GM12878 (cell line): ENCODE measurements at regions not wholly inside any gene's neighbourhood (a gene's known extent, or its start where the extent isn't known, plus 50 kb on each side); places are given as distances from the start of the nearest gene placed in this dataset.
"Not testable (repeated sequence)": the region's sequence is repeated elsewhere in the genome, so short reads cannot be mapped to it uniquely, and the experiment has no call there.

Source experiments
- ATAC-seq: fragments of 200-7000 bp; cut with Tn5 transposase; 3 replicates; pipeline ENCODE4 v1.9.1; 2020; ENCODE audit warnings: mild to moderate bottlenecking, moderate library complexity
- BruUV-seq: library from RNA; stranded (reverse); fragments of 400-500 nt; replicated peaks from 2 replicates; lab custom pipeline; 2021; lab: Mats Ljungman, UMichigan
- CTCF ChIA-PET: fragments of 300-600 bp; sonication (Branson Sonifier 250); formaldehyde crosslinking; extraction: SDS; loops from one replicate; lab custom pipeline; 2021; ENCODE audit warnings: inconsistent platforms; lab: Yijun Ruan, JAX
- POLR2A ChIA-PET: fragments of 350-600 bp; formaldehyde crosslinking; extraction: SDS; loops from one replicate; lab custom pipeline; 2021; ENCODE audit warnings: inconsistent platforms; lab: Charles Lee
- RAD21 ChIA-PET: fragments of 300-600 bp; sonication (Branson Sonifier 250); formaldehyde crosslinking; loops from one replicate; lab custom pipeline; 2023; ENCODE audit warnings: antibody characterized with exemption; ENCODE audit not compliant: unreplicated experiment; lab: Charles Lee
- SMC1A ChIA-PET: fragments of 300-600 bp; sonication (Branson Sonifier 250); formaldehyde crosslinking; loops from one replicate; lab custom pipeline; 2023; ENCODE audit not compliant: unreplicated experiment, uncharacterized antibody; lab: Charles Lee
- DNase-seq: peaks from one replicate; pipeline ENCODE4 v3.0.0-alpha.2; 2011; ENCODE audit warnings: low read depth, low spot score
- FAIRE-seq: peaks from 3 replicates; lab custom pipeline; 2011; peaks lifted over from hg19 to GRCh38; lab: Jason Lieb, UNC
- H2AFZ ChIP-seq: 2 replicates; pipeline ENCODE4 v1.6.0; 2011; ENCODE audit warnings: low read depth, low read length, control low read depth; ENCODE audit not compliant: control insufficient read depth
- H3K27ac ChIP-seq: 2 replicates; pipeline ENCODE4 v1.5.1; 2011; ENCODE audit warnings: control low read depth; ENCODE audit not compliant: control insufficient read depth, insufficient read depth
- H3K27me3 ChIP-seq, 2 experiments: replicated peaks in 1 of 2; 2 replicates each; pipeline versions ENCODE4 v1.6.0 to v1.6.1; 2011; ENCODE audit warnings: low read length in 1 of 2; ENCODE audit not compliant: control insufficient read depth in 2 of 2, insufficient read depth in 2 of 2
- H3K36me3 ChIP-seq, 2 experiments: 2 replicates each; pipeline ENCODE4 v1.5.1; 2011; ENCODE audit warnings: low read length in 1 of 2; ENCODE audit not compliant: control insufficient read depth in 2 of 2, insufficient read depth in 2 of 2
- H3K4me1 ChIP-seq: 2 replicates; pipeline ENCODE4 v1.6.1; 2011; ENCODE audit warnings: mild to moderate bottlenecking, low read length, moderate library complexity, mixed read lengths; ENCODE audit not compliant: control insufficient read depth, insufficient read depth
- H3K4me2 ChIP-seq: 2 replicates; pipeline ENCODE4 v1.6.0; 2011; ENCODE audit warnings: control low read depth; ENCODE audit not compliant: control insufficient read depth, insufficient read depth
- H3K4me3 ChIP-seq: fragments of 200-600 bp; sonication (generic); 2 replicates; pipeline ENCODE4 v1.5.1; 2016
- H3K79me2 ChIP-seq: 2 replicates; pipeline ENCODE4 v1.6.0; 2011; ENCODE audit warnings: low read length; ENCODE audit not compliant: control insufficient read depth, insufficient read depth
- H3K9ac ChIP-seq: 2 replicates; pipeline ENCODE4 v1.8.0; 2011; ENCODE audit warnings: low read length, control low read depth, mixed read lengths; ENCODE audit not compliant: control insufficient read depth, insufficient read depth
- H3K9me3 ChIP-seq: replicated peaks from 3 replicates; pipeline ENCODE4 v1.5.1; 2011; ENCODE audit warnings: mild to moderate bottlenecking, low read length; ENCODE audit not compliant: control insufficient read depth, insufficient read depth
- H4K20me1 ChIP-seq: 2 replicates; pipeline ENCODE4 v1.6.0; 2011; ENCODE audit not compliant: control insufficient read depth, insufficient read depth
- IKZF2 ChIP-seq, 2 experiments: fragments of 450-650 bp; IDR thresholded peaks; 2 replicates each; pipeline ENCODE4 v1.6.1; 2017; ENCODE audit warnings: mild to moderate bottlenecking in 2 of 2, moderate library complexity in 2 of 2
- NFIC ChIP-seq: IDR thresholded peaks from 2 replicates; pipeline ENCODE4 v1.6.1; 2012; ENCODE audit warnings: low read depth, mild to moderate bottlenecking, inconsistent platforms, low read length, moderate library complexity
- REST ChIP-seq: IDR thresholded peaks from 2 replicates; pipeline ENCODE4 v1.6.1; 2012; ENCODE audit warnings: mild to moderate bottlenecking, low read depth, low read length
- YY1 ChIP-seq: IDR thresholded peaks from 2 replicates; pipeline ENCODE4 v1.6.1; 2011; ENCODE audit warnings: low read depth, mild to moderate bottlenecking, low read length
- ZNF274 ChIP-seq: IDR thresholded peaks from one replicate; pipeline ENCODE4 v1.8.0; 2011; ENCODE audit not compliant: insufficient read length, insufficient read depth
- WGBS: methylation state at CpG from one replicate; pipeline ENCODE4 v1.1.6; 2016; ENCODE audit warnings: low lambda C conversion rate; ENCODE audit not compliant: insufficient replicate concordance, insufficient coverage; ENCODE audit errors: missing lambda C conversion rate; 5-methylcytosine and 5-hydroxymethylcytosine counted together
- in situ Hi-C: fragments of 300-500 bp; cut with MboI; formaldehyde crosslinking; loops from 9 replicates; pipeline ENCODE4 v1.14.3; 2018; ENCODE audit warnings: mixed read lengths
- intact Hi-C: fragments of 100-400 bp; cut with micrococcal nuclease; formaldehyde crosslinking; loops from one replicate; pipeline ENCODE4 v1.14.2; 2022; ENCODE audit not compliant: unreplicated experiment

- Histone ChIP-seq H3K36me3 (no peaks in the 10 kb centered on the region), H3K27me3 (no peaks in the 10 kb centered on the region), H3K9ac (no peak overlapping the region), H3K27ac (no peak overlapping the region), H3K9me3 (no peaks in the 10 kb centered on the region), H3K4me3 (no peak overlapping the region), H3K4me1 (no peaks in the 10 kb centered on the region), H3K79me2 (no peaks in the 10 kb centered on the region), H2AFZ (no peak overlapping the region), H4K20me1 (no peaks in the 10 kb centered on the region), H3K4me2 (no peak overlapping the region)
- ChIA-PET CTCF (no interaction called here), POLR2A (no interaction called here), SMC1A (no interaction called here), RAD21 (no interaction called here)
- DNase-seq (no peak), ATAC-seq (no peak), FAIRE-seq (no peak)
- no TSS peak for BruUV-seq
- in situ Hi-C loops: no loop called here
- TF ChIP-seq NFIC: no peak
- no peak for TF ChIP-seq ZNF274
- no peak for TF ChIP-seq YY1
- no peak for TF ChIP-seq IKZF2 (IDR thresholded peaks at IDR 0.05)
- TF ChIP-seq REST: no peak
- 72% methylated on average over 2 of the region's 2 CpGs for WGBS
- intact Hi-C loops: no loop called here
These were observed 285.3 kb upstream of the TGFBR2 start for GRCh38 chr3:30321065-30321464.

GRCh38 chr3:30323649-30324048 is 282.8 kb upstream of the TGFBR2 start:
- CTCF ChIA-PET: interaction anchor here (1.4 kb wide), 1 partner anchor 126 kb away, joined by 4 read pairs; no protein-coding TSS in a partner anchor
- H3K27me3 ChIP-seq, FAIRE-seq, H3K4me2 ChIP-seq, in situ Hi-C loops, H3K9ac ChIP-seq, H3K4me3 ChIP-seq, SMC1A ChIA-PET, H4K20me1 ChIP-seq, POLR2A ChIA-PET, H3K27ac ChIP-seq, H3K4me1 ChIP-seq, ATAC-seq, intact Hi-C loops, BruUV-seq, H3K9me3 ChIP-seq, H2AFZ ChIP-seq, DNase-seq, H3K79me2 ChIP-seq, RAD21 ChIA-PET, H3K36me3 ChIP-seq: not testable (repeated sequence)
- 88% methylated on average over 1 of the region's 1 CpG for WGBS
